NT2/D1 (cell line): ENCODE measurements at regions not wholly inside any gene's neighbourhood (a gene's known extent, or its start where the extent isn't known, plus 50 kb on each side); places are given as distances from the start of the nearest gene placed in this dataset.

Source experiments
- DNase-seq: peaks from one replicate; pipeline ENCODE4 v3.0.0-alpha.2; 2011; ENCODE audit warnings: low read depth, low spot score
- H3K27me3 ChIP-seq: 2 replicates; pipeline ENCODE4 v1.6.0; 2011; ENCODE audit warnings: mild to moderate bottlenecking; ENCODE audit not compliant: insufficient read length, insufficient read depth
- H3K36me3 ChIP-seq: 2 replicates; pipeline ENCODE4 v1.6.1; 2011; ENCODE audit warnings: mild to moderate bottlenecking, low read length, mixed read lengths; ENCODE audit not compliant: insufficient read depth, insufficient read length
- H3K4me1 ChIP-seq: 2 replicates; pipeline ENCODE4 v1.5.1; 2011; ENCODE audit not compliant: insufficient read depth, insufficient read length
- H3K4me3 ChIP-seq: 2 replicates; pipeline ENCODE4 v1.5.1; 2011; ENCODE audit warnings: low read depth; ENCODE audit not compliant: insufficient read length
- H3K9ac ChIP-seq: 2 replicates; pipeline ENCODE4 v1.6.0; 2011; ENCODE audit warnings: low read depth; ENCODE audit not compliant: insufficient read length
- H3K9me3 ChIP-seq: 2 replicates; pipeline ENCODE4 v1.5.1; 2011; ENCODE audit warnings: mild to moderate bottlenecking, low read length; ENCODE audit not compliant: insufficient read depth
- SUZ12 ChIP-seq: IDR thresholded peaks from 2 replicates; pipeline ENCODE4 v1.6.1; 2011; ENCODE audit not compliant: insufficient read length, insufficient read depth; ENCODE audit errors: extremely low read depth
- YY1 ChIP-seq: IDR thresholded peaks from 2 replicates; pipeline ENCODE4 v1.6.1; 2011; ENCODE audit not compliant: insufficient read length, insufficient read depth
- ZNF274 ChIP-seq: IDR thresholded peaks from 2 replicates; pipeline ENCODE4 v1.6.1; 2011; ENCODE audit warnings: mild to moderate bottlenecking, low read depth, low read length

DNA sequence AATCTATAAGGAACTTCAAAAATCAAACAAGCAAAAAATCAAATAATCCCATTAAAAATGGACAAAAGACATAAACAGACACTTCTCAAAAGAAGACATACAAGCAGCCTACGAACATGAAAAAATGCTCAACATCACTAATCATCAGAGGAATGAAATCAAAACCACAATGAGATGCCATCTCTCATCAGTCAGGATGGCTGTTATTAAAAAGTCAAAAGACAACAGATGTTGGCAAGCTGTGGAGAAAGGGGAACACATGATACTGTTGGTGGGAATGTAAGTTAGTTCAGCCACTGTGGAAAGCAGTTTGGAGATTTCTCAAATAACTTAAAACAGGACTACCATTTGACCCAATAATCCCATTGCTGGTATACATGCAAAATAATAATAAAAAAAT, 226.4 kb downstream of the S1PR1 start:
- no peak for DNase-seq
- Histone ChIP-seq H3K9me3 (no peaks in the 10 kb centered on the region), H3K36me3 (no peaks in the 10 kb centered on the region), H3K4me1 (no peaks in the 10 kb centered on the region), H3K9ac (no peak overlapping the region), H3K4me3 (no peak overlapping the region), H3K27me3 (no peaks in the 10 kb centered on the region)
- TF ChIP-seq YY1 = no peak
- no peak for TF ChIP-seq ZNF274
- no peak for TF ChIP-seq SUZ12

DNA sequence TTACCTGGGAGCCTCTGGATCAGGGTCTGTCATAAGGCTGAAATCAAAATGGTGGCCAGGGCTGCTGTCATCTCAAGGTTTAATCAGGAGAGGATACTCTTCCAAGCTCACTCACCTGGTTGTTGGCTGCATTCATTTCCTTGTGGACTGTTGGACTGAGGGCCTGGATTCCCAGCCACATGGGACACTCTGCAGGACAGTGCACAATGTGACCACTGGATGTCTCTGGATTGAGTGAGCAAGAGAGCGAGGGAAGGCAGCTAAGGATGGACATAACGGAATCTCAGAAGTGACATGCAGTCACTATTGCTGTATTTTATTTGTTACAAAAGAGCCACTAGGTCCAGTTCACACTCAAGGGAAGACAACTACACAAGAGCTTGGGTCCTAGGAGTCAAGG, 229.1 kb downstream of the S1PR1 start:
- Histone ChIP-seq H3K27me3 (no peaks in the 10 kb centered on the region), H3K9ac (no peak overlapping the region), H3K4me1 (no peaks in the 10 kb centered on the region), H3K9me3 (no peaks in the 10 kb centered on the region), H3K4me3 (no peak overlapping the region), H3K36me3 (no peaks in the 10 kb centered on the region)
- DNase-seq = no peak
- TF ChIP-seq SUZ12 (no peak), YY1 (no peak), ZNF274 (no peak)

DNA sequence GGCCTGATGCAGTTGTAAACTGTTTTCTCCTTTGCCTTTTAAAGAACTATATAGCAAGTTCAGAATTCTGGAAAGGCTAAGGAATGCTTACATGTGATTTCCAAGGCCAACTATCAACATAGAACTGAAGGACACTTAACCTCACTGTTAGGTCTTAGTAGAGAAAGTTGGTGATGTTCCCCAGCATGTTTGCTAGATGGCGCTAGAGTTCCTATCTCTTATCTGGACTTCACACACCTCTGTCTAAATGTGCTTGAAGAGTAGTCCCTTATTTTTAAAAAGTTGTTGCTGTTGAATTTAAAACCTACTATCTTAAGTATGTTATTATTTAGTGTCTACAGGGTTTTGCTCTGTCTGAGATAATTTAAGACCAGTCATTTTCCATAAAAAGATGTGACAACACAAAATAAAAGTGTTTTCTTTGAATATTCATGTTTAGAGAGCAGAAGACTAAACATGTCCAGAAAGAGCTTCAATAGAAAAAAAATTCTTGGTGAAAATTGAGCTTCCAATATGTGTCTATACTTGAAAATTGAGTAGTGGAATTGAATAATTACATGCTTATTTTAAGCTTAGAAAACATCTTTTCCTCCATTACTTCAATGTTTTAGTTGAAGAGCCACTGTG, 237.3 kb downstream of the S1PR1 start:
- H3K4me3 ChIP-seq = no peak overlapping the region
- H3K9ac ChIP-seq = no peak overlapping the region
- H3K9me3 ChIP-seq = peaks cover 9% of the 10 kb centered on the region; the same call in 1 of the 2 replicates
- H3K27me3 ChIP-seq = no peaks in the 10 kb centered on the region
- H3K36me3 ChIP-seq = no peaks in the 10 kb centered on the region
- H3K4me1 ChIP-seq = no peaks in the 10 kb centered on the region
- TF ChIP-seq YY1 (no peak), SUZ12 (no peak), ZNF274 (no peak)
- peak; percentile 50 for DNase-seq

DNA sequence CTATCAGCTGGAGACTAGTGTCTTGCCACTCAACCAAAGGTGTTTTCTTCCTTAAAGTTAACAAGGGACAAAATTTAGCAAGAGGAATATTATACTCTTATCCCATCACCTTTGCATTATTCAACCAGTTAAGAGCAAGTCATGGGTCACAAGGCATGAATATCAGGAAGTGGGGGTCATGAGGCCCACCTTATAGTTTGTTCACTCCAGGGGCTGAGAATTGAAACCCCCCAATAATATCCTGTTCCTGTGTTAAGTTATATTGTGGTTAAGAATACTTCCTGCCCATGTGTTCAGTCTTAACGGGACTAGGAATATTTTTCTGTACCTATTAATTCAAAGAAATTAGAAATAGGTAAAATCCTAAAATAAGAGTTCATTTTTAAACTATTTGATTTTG, 239.7 kb downstream of the S1PR1 start:
- no peaks in the 10 kb centered on the region for H3K27me3 ChIP-seq
- H3K9me3 ChIP-seq = peaks cover 9% of the 10 kb centered on the region; the same call in 1 of the 2 replicates
- TF ChIP-seq YY1 (no peak), ZNF274 (no peak), SUZ12 (no peak)
- H3K4me1 ChIP-seq = no peaks in the 10 kb centered on the region
- DNase-seq = no peak
- H3K9ac ChIP-seq = no peak overlapping the region
- H3K36me3 ChIP-seq = no peaks in the 10 kb centered on the region
- no peak overlapping the region for H3K4me3 ChIP-seq

DNA sequence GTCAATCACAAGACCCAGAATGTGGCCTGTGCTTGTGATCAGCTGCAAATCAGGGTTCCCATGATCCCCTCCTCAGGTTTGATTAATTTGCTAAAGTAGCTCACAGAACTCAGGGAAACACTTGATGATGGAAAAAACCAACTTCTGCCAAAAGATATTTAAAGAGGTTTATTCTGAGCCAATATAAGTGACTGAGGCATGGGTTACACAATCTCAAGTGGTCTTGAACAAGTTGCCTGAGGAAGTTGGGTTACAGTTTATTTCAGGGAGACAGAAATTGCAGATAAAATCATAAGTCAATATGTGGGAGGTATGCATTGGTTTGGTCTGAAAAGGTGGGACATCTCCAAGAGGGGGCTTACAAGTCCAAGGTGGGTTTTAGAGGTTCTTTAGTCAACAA, 243.1 kb downstream of the S1PR1 start:
- Histone ChIP-seq H3K36me3 (no peaks in the 10 kb centered on the region), H3K27me3 (no peaks in the 10 kb centered on the region), H3K4me1 (no peaks in the 10 kb centered on the region), H3K9ac (no peak overlapping the region), H3K4me3 (no peak overlapping the region), H3K9me3 (no peaks in the 10 kb centered on the region)
- TF ChIP-seq SUZ12 (no peak), YY1 (no peak), ZNF274 (no peak)
- no peak for DNase-seq

DNA sequence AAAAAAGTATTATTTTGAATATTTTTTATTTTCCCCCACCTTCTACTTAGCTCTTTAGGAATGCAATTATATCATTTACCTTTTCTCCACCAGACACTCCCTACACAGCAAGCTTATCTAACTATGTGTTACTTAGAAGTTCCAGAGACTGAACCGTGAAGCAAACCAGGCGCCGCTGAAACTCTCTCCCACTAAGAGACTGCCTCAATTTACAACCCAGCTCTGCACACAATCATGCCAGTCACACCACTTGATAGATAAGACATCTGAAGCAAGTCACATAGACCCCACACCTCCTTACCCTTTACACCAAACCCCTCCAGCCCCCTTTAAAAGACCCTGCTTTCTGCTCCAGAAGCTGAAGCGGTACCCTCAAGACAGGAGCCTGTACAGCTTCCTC, 245.5 kb downstream of the S1PR1 start:
- Histone ChIP-seq H3K4me1 (no peaks in the 10 kb centered on the region), H3K27me3 (no peaks in the 10 kb centered on the region), H3K9ac (no peak overlapping the region), H3K4me3 (no peak overlapping the region), H3K36me3 (no peaks in the 10 kb centered on the region), H3K9me3 (no peaks in the 10 kb centered on the region)
- DNase-seq = no peak
- TF ChIP-seq SUZ12 = no peak
- no peak for TF ChIP-seq YY1
- TF ChIP-seq ZNF274 = no peak

DNA sequence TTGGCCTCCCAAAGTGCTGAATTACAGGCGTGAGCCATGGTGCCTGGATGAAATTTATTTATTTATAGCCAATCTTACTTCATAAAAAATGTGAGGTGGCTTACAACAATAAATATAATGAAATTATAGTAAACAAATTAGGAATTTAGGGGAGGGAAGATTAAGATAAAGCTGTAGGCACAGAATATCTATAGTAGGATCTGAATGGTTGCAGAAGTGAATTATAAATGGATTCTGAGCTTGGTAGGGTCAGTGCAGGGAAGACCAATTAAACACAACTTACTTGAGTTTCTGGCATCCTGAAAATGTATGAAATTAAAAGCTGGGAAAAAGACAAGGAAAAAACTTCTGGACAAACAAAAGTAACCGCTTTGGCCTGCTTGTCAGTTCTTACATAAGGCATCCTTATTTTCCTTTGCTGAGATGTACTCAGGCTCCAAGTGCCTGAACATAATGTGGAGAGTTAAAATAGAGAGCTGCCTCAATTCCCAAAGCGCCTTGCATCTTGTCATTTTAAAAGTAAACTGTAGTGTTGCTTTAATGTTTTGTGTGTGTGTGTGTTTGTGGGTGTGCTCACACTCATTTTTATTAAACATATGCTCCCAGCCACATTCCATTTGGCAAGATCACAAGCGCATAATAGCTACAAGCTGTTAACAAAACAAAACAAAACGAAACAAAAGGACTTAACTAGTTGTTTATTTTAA, 247.3 kb downstream of the S1PR1 start:
- no peak for TF ChIP-seq ZNF274
- TF ChIP-seq SUZ12 = no peak
- TF ChIP-seq YY1 = no peak
- Histone ChIP-seq H3K36me3 (no peaks in the 10 kb centered on the region), H3K9ac (no peak overlapping the region), H3K9me3 (peaks cover 4% of the 10 kb centered on the region; the same call in 1 of the 2 replicates), H3K27me3 (no peaks in the 10 kb centered on the region), H3K4me3 (no peak overlapping the region), H3K4me1 (no peaks in the 10 kb centered on the region)
- no peak for DNase-seq
